ENCODE measurements at regions not wholly inside any gene's neighbourhood (a gene's known extent, or its start where the extent isn't known, plus 50 kb on each side); places are given as distances from the start of the nearest gene placed in this dataset.

DNA sequence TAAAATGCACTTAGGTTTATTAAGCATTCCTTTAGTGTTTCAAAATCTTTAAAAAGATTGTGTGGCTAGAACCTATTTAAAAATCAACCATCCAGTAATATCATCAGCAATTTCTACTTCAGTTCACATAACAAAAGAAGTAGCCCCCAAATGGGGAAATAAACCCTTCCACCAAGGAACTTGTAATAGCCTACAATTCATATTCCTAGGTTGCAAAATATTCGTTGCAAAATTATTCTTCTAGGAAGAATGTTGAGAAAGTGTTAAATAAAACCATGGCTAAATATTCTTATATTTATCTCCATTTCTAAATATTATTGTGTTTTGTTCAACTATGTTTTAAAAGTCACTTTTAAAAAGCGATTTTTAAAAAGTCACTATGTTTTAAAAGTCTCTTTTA lies 177.9 kb upstream of the PRLR start:
- Histone ChIP-seq H3K79me2 (ENCODE audit: control insufficient read depth, insufficient read depth, low read length) (no peaks in the 10 kb centered on the region), H3K36me3 (ENCODE audit: control insufficient read depth, insufficient read depth, low read length) (no peaks in the 10 kb centered on the region), H3K4me3 (no peak overlapping the region), H2AFZ (ENCODE audit: low read depth, low read length) (no peak overlapping the region), H4K20me1 (replicated peaks; ENCODE audit: control insufficient read depth, insufficient read depth, low read length) (no peaks in the 10 kb centered on the region), H3K27ac (ENCODE audit: extremely low read depth, low read depth, low read length) (no peak overlapping the region), H3K27me3 (ENCODE audit: control insufficient read depth in 2 of 2, insufficient read depth in 2 of 2, low read length in 2 of 2) (no peaks in the 10 kb centered on the region), H3K9ac (ENCODE audit: insufficient read depth in 1 of 2, low read depth in 2 of 2, low read length in 2 of 2) (no peak overlapping the region), H3K4me2 (ENCODE audit: insufficient read depth, low read length) (no peak overlapping the region), H3K4me1 (replicated peaks in 1 of 2; ENCODE audit: control insufficient read depth in 2 of 2, insufficient read depth in 2 of 2, low read length in 2 of 2) (no peaks in the 10 kb centered on the region), H3K9me3 (replicated peaks; ENCODE audit: control insufficient read depth, insufficient read depth, low read depth, low read length) (no peaks in the 10 kb centered on the region; the same call in none of the 2 replicates), H3K9me1 (ENCODE audit: control insufficient read depth, insufficient read depth, low read length) (no peaks in the 10 kb centered on the region)
- ATAC-seq (no peak), FAIRE-seq (no peak), DNase-seq (ENCODE audit: extremely low read depth in 1 of 4, low spot score in 3 of 4) (no peak)
- in situ Hi-C loops (cut with MboI): no loop called here
- no TSS peak for BruUV-seq (replicated peaks)
- CTCF ChIA-PET (ENCODE audit: low intra/inter-chr PET ratio): no interaction called here
- POLR2A ChIA-PET: no interaction called here
- WGBS (ENCODE audit: insufficient coverage, low coverage, missing lambda C conversion rate): 0% methylated on average over 2 of the region's 2 CpGs
- intact Hi-C loops (cut with micrococcal nuclease): no loop called here
- TF ChIP-seq NFXL1 (CRISPR knock-in tag; IDR thresholded peaks at IDR 0.05) (no peak), CUX1 (CRISPR knock-in tag; IDR thresholded peaks at IDR 0.05) (no peak), TCF7 (IDR thresholded peaks at IDR 0.05; ENCODE audit: borderline replicate concordance) (no peak), TBL1XR1 (IDR thresholded peaks at IDR 0.05; ENCODE audit: low read length in 2 of 2) (no peak), KAT8 (IDR thresholded peaks at IDR 0.05; ENCODE audit: low read depth) (no peak), ZNF785 (CRISPR knock-in tag; IDR thresholded peaks at IDR 0.05) (no peak), ZNF830 (CRISPR knock-in tag; IDR thresholded peaks at IDR 0.05) (no peak), MLLT1 (IDR thresholded peaks at IDR 0.05) (no peak), POLR2H (tag; IDR thresholded peaks at IDR 0.05; ENCODE audit: low read depth) (no peak), MECOM (CRISPR knock-in tag; IDR thresholded peaks at IDR 0.05) (no peak), ZNF347 (CRISPR knock-in tag; IDR thresholded peaks at IDR 0.05; ENCODE audit: low read depth) (no peak), TCFL5 (CRISPR knock-in tag; conservative IDR thresholded peaks at IDR 0.05) (no peak), ETV5 (CRISPR knock-in tag; IDR thresholded peaks at IDR 0.05; ENCODE audit: low read depth) (no peak), EHMT2 (IDR thresholded peaks at IDR 0.05) (no peak), TCF7L2 (IDR thresholded peaks at IDR 0.05; ENCODE audit: low read depth, low read length) (no peak), PTRF (tag; IDR thresholded peaks at IDR 0.05) (no peak), ZNF280B (CRISPR knock-in tag; IDR thresholded peaks at IDR 0.05) (no peak), HDAC6 (IDR thresholded peaks at IDR 0.05; ENCODE audit: low read depth, low read length) (no peak)
